GM19463 (cell line): ENCODE measurements at regions not wholly inside any gene's neighbourhood (a gene's known extent, or its start where the extent isn't known, plus 50 kb on each side); places are given as distances from the start of the nearest gene placed in this dataset.
A peak's percentile ranks its signal among the peaks of the same experiment; 100 is the strongest.
"Not testable (repeated sequence)": the region's sequence is repeated elsewhere in the genome, so short reads cannot be mapped to it uniquely, and the experiment has no call there.

Experiments used
- ATAC-seq: cut with Tn5 transposase; IDR thresholded peaks from one replicate; pipeline ENCODE4 v1.9.1; 2021; ENCODE audit warnings: mild to moderate bottlenecking, moderate library complexity; ENCODE audit not compliant: unreplicated experiment

DNA sequence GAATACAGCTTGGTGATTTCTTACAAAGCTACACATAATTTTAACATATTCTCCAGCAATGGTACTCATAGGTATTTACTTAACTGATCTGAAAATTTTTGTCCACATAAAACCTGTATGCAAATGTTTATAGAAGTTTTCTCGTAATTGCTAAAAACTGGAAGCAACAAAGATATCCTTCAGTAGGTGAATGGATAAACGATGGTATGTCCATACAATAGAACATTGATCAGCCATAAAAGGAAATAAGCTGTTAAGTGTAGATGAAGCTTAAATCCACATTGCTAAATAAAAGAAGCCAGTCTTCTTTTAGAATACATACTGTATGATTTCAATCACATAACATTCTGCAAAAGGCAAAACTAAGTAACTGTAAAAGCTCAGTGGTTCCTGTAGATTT is 224.8 kb upstream of the DPYD start:
- no peak for ATAC-seq

DNA sequence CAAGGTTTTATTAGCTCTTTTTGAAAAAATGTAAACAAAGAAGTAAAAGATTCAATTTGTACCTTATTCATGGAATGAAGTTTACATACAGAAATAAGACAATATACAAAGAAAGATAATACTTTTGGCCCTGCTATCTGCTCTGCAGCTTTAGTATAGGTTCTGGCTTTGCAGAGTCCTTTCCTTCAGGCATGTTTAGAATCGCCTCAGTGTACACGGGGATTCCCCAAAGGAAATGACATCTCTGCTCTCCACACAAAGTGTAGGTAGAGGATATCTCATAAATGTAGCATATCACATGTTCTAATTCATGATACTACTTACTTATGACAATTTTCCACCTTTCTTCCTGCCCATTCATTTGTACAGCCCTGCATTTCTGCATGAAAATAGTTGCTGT is 222.6 kb upstream of the DPYD start:
- ATAC-seq: peak; percentile 72

- ATAC-seq: no peak
Measured at GRCh38 chr1:98133131-98133530, 212.3 kb upstream of the DPYD start.

GRCh38 chr1:98130408-98130807 is 209.6 kb upstream of the DPYD start:
- ATAC-seq: no peak

DNA sequence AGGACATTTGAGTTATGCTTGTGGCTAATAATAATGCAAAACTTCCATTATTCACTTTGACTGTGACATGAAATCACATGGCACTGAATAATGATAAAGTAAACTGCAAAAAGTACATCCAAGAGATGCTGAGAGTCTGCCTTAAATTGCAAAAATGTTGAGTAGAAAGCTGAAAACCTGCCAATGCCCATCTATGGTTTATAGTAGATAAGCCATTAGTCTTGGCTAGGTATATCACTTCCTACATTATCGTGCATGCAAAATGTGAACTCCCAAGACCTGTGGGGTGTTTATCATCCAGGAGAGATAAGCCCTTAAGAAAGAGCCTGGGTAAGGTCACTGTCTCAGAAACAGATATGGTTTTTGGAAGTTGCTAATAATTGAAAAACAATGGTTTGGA is 208.7 kb upstream of the DPYD start:
- no peak for ATAC-seq

DNA sequence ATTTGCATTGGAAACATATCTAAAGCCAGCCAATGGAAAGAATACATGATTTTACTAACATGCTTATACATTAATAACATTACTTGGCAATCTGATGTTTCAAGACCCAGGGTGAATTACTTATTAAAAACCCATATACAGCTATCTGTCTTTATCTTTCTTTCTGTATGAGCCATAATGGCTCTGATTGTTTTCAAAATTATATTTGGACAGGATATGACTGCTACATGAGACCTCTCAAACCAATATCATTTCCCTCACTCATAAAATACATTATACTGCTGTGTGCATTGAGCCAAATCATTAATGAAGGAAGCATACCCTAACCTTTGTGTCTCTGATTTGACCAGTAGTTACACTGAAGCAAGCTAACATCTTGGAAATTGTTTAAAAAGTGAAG is 205.9 kb upstream of the DPYD start:
- ATAC-seq: no peak

DNA sequence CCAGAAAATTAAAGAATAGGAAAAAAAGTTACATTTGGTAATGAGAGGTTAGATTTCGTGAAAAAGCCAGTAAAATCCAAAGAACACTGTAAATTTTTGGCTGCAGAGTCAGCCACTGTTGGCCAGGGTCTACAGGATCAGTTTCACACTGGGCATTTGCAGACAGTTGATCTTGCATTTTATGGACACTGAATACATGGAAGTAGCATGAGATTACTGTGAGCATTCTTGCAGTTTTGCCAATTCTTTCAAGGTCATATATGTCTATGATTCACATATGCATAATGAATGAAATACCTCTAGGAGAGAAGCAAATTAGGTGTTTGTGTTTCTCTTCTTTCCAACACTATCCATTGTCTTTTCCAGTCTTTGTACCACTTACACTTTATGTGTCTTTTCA is 200.8 kb upstream of the DPYD start:
- no peak for ATAC-seq

DNA sequence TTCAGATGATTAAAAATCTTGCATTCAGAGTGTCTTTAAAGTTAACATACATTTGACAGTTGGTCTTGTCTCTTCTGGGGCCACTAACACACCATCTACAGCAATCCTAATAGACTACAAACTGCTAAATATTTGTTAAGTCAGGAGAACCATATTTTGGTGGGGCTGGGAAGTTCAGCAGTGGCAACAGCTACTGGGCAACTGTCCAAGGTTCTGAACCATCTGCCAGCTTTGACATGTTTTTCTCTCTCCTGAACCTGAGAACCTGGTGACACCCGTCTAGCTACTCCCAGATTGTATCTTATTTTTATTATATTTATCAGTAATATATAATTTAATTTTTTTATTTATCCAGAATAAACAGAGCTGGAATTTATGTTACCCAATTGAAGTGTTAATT is 199.0 kb upstream of the DPYD start:
- ATAC-seq: no peak

DNA sequence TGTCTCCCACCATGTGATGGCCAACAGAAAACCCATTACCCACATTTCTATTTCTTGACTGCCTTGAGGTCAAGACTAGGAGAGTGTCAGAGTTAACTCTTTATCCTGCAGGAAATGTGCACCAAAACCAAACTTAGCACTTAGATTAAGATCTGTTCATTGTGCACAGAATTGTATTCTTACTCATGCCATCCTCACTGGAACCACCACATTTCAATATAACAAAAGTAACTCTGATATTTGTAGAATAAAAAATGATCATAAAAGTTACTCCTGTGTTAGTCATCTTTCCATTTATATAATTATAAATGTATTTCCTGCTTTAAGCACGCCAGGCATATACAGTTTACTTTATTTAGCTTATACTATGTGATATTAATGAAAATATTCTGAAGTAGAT is 193.0 kb upstream of the DPYD start:
- no peak for ATAC-seq

GRCh38 chr1:98112626-98113025 is 191.8 kb upstream of the DPYD start:
- no peak for ATAC-seq

DNA sequence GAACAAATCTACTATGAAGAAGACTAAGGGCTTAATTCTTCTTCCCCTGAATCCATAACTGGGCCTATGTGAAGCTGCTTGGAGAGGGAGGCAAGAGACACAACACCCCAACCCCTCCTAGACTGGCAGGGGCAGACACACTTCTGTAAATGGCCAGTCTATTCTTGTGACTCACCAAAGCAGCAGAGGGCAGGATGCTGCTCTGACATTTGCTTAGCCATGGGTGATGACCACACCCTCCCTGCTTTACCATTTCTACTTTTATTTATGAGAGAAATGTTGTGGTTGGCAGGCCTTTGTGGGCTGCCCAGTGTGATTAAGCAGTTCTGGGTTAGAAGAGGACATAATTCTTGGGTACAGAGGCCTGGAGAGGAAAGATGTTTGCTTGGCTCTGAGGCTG is 189.8 kb upstream of the DPYD start:
- no peak for ATAC-seq

- not testable (repeated sequence) for ATAC-seq
Measured at GRCh38 chr1:98108378-98108777, 187.5 kb upstream of the DPYD start.

DNA sequence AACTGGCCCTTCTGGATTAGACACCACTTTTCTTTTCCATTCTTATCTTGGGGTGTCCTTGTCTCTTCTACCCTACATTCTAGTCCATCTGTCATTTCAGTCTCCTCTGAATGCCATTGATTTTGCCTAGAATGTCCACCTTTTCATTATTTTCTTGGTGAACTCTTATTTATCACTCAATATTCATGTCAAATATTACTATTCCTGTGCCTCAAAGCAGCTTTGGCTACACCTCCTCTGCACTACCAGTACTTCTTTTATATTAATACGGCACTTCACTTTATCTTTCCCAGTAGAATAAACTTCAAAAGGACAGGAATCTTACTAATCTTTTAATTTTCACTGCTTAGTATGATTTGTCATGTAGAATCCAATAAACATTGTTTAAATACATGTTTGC is 186.4 kb upstream of the DPYD start:
- ATAC-seq: no peak

GRCh38 chr1:98104289-98104688 is 183.5 kb upstream of the DPYD start:
- no peak for ATAC-seq

GRCh38 chr1:98103617-98104285 is 182.9 kb upstream of the DPYD start:
- no peak for ATAC-seq

DNA sequence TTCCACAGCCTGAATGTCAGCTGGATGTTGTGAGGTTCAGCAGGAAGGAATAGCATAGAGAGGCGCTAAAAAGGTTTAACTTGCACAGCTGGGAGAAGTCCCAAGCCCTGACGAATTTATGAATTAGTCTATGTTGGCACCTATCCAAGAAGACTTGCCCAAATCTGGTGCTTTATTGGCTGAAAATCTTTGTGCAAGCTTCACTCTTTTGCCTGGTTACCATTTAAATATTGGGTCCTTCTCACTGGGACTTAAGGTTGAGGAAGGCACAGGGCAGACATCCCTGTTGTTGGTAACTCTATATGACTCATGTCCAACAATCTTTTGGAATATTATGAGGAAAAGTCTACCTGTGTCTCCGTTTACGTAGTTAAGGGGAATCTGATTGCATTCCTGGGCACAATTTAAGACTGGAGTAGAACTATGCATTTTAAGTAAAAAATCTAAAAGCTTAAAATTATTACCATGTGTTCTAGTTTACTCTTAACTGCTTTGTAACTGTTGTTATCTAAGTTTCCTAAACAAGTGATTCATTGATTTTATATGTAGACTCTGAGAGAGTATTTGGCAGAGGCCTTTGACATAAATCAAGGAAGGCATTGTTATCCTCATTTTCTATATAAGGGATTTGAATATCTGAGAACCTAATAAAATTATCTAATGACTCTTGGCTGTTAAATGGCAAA is 181.7 kb upstream of the DPYD start:
- no peak for ATAC-seq

GRCh38 chr1:98101364-98101763 is 180.5 kb upstream of the DPYD start:
- no peak for ATAC-seq

DNA sequence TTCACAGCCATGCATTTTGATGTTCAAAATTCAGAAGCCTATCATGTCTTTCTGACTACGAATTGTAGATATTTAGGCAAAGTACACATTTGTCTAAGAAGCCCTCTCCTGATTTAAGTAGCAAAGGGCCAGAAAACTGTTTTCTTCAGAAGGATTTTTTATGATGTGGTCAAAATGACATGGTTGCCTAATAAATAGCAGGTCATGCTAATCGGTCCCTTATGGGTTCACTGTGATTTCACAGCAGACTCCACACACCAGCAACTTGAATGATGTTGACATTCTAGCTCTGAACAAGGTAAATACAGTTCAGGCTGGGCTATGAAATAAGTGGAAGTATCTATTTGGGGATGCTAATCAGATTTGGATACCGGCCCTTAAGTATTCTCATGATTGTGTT is 178.7 kb upstream of the DPYD start:
- no peak for ATAC-seq

DNA sequence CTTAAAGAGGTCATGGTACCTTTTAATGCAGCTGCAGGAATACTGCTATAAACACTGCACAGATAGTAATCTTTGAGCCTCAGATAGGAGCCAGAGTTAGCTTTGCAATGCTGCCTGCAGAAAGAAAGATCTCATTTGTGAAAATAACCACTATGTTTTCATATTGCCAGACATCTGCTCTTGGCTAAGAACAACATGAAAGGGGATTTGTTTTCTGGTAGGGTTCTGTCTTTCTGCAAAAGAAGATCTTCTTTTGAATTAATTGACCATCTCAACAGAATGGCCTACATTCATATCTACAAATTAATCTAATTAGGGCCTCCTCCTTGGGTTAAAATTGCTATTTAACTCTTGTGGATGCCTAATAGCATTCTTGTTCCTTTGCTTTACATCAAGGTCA is 177.6 kb upstream of the DPYD start:
- ATAC-seq: no peak

- no peak for ATAC-seq
Measured at GRCh38 chr1:98090351-98090750, 169.5 kb upstream of the DPYD start.

DNA sequence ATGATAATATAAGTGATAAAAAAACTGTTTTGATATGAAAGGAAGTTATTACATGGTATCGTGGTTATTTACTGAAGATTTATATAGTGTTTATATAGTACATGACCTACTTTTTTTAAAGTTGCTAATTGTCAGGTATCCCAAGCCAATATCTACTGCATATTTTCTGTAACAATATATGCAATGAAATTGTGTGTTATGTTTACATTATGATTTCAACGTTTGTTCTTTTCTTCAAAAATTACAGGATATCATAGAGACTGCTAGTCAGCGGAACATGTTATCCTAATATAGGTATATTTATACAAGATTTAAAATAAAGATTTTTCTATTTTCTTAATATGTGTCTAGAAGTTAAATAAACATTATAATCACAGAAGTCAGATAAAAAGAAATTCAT is 167.5 kb upstream of the DPYD start:
- no peak for ATAC-seq

DNA sequence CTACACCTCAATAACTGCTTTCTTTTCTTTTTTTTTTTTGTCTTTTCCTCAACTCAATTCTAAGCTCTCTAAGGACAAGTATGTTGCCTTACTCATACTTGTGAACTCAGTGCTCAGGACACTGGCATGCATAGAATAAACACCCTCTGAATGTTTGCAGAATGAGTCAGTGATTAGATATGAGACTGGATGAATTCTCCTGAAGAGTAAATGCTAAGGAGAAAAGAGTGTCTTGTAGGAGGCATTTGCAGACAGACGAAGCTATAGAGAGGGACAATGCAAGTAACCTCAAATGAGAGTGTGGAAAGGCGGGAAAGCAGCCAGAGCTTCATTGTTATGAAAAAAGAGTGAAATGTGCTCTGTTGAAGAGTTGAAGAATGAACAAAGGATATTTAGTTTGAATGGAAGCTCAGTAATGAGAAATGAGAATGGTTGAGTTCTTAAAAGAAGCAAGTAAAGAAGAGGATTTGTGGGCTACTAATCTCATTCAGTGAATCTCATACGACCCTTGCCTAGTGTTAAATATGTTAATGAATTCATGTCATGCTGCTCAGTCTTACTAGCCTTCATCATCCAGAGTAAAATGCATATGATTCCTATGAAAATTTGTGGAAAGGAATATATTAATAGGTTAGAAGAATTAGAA is 166.1 kb upstream of the DPYD start:
- ATAC-seq: no peak
